ENCODE measurements at regions not wholly inside any gene's neighbourhood (a gene's known extent, or its start where the extent isn't known, plus 50 kb on each side); places are given as distances from the start of the nearest gene placed in this dataset.

DNA sequence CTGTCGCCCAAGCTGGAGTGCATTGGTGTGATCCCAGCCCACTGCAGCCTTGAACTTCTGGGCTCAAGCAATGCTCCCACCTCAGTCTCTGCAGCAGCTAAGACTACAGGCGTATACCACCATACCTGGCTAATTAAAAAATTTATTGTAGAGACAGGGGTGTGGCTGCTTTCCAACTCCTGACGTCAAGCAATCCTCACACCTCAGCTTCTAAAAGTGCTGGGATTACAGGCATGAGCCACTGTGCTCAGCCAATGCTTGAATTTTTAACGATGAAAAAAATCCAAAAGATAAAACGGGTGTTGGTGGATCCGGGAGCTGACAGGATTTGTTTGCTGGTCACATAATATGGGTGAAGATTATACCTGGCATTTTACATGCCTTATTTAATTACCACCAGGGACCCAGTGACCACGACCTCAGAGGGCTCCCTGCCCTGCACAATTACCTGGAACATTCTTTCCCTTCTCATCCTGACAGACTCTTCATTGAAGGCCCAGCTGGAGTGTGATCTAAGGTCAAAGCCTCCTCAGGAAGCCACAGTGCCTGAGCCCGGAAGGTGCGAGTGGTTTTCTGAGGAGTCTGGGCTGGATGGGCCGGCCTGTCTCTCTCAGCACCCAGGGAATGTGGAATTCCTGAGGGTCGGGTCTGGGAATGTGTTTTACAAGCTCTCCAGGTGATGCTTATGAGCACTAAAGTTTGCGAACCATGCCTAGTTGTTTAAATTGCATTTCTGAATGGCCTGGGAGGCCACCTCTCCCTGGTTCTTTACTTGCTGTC is 193.3 kb downstream of the USP12 start (continued):
- TF ChIP-seq, protein P1, sequence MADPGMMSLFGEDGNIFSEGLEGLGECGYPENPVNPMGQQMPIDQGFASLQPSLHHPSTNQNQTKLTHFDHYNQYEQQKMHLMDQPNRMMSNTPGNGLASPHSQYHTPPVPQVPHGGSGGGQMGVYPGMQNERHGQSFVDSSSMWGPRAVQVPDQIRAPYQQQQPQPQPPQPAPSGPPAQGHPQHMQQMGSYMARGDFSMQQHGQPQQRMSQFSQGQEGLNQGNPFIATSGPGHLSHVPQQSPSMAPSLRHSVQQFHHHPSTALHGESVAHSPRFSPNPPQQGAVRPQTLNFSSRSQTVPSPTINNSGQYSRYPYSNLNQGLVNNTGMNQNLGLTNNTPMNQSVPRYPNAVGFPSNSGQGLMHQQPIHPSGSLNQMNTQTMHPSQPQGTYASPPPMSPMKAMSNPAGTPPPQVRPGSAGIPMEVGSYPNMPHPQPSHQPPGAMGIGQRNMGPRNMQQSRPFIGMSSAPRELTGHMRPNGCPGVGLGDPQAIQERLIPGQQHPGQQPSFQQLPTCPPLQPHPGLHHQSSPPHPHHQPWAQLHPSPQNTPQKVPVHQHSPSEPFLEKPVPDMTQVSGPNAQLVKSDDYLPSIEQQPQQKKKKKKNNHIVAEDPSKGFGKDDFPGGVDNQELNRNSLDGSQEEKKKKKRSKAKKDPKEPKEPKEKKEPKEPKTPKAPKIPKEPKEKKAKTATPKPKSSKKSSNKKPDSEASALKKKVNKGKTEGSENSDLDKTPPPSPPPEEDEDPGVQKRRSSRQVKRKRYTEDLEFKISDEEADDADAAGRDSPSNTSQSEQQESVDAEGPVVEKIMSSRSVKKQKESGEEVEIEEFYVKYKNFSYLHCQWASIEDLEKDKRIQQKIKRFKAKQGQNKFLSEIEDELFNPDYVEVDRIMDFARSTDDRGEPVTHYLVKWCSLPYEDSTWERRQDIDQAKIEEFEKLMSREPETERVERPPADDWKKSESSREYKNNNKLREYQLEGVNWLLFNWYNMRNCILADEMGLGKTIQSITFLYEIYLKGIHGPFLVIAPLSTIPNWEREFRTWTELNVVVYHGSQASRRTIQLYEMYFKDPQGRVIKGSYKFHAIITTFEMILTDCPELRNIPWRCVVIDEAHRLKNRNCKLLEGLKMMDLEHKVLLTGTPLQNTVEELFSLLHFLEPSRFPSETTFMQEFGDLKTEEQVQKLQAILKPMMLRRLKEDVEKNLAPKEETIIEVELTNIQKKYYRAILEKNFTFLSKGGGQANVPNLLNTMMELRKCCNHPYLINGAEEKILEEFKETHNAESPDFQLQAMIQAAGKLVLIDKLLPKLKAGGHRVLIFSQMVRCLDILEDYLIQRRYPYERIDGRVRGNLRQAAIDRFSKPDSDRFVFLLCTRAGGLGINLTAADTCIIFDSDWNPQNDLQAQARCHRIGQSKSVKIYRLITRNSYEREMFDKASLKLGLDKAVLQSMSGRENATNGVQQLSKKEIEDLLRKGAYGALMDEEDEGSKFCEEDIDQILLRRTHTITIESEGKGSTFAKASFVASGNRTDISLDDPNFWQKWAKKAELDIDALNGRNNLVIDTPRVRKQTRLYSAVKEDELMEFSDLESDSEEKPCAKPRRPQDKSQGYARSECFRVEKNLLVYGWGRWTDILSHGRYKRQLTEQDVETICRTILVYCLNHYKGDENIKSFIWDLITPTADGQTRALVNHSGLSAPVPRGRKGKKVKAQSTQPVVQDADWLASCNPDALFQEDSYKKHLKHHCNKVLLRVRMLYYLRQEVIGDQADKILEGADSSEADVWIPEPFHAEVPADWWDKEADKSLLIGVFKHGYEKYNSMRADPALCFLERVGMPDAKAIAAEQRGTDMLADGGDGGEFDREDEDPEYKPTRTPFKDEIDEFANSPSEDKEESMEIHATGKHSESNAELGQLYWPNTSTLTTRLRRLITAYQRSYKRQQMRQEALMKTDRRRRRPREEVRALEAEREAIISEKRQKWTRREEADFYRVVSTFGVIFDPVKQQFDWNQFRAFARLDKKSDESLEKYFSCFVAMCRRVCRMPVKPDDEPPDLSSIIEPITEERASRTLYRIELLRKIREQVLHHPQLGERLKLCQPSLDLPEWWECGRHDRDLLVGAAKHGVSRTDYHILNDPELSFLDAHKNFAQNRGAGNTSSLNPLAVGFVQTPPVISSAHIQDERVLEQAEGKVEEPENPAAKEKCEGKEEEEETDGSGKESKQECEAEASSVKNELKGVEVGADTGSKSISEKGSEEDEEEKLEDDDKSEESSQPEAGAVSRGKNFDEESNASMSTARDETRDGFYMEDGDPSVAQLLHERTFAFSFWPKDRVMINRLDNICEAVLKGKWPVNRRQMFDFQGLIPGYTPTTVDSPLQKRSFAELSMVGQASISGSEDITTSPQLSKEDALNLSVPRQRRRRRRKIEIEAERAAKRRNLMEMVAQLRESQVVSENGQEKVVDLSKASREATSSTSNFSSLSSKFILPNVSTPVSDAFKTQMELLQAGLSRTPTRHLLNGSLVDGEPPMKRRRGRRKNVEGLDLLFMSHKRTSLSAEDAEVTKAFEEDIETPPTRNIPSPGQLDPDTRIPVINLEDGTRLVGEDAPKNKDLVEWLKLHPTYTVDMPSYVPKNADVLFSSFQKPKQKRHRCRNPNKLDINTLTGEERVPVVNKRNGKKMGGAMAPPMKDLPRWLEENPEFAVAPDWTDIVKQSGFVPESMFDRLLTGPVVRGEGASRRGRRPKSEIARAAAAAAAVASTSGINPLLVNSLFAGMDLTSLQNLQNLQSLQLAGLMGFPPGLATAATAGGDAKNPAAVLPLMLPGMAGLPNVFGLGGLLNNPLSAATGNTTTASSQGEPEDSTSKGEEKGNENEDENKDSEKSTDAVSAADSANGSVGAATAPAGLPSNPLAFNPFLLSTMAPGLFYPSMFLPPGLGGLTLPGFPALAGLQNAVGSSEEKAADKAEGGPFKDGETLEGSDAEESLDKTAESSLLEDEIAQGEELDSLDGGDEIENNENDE (IDR thresholded peaks at IDR 0.05; ENCODE audit: insufficient replicate concordance, low read length), result no peak
- 0 out of 2 replicates have a peak, but pooled peaks have one; percentile 21 for TF ChIP-seq TCF12 (IDR thresholded peaks at IDR 0.05; ENCODE audit: low read depth, low read length)
- TF ChIP-seq TEAD4 (IDR thresholded peaks at IDR 0.05; ENCODE audit: low read depth, low read length), result peak; percentile 91
- 0 out of 2 replicates have a peak, but pooled peaks have one; percentile 13 for TF ChIP-seq SP1 (IDR thresholded peaks at IDR 0.05; ENCODE audit: low read depth, low read length)

Measured in H1 (cell line).